Activated CD8-positive, alpha-beta memory T cell treated with anti-CD3 and anti-CD28 coated beads for 48 hours (primary cell): ENCODE measurements at regions not wholly inside any gene's neighbourhood (a gene's known extent, or its start where the extent isn't known, plus 50 kb on each side); places are given as distances from the start of the nearest gene placed in this dataset.

Experiments
- DNase-seq, 3 experiments: peaks; one replicate each; pipeline ENCODE4 v3.0.0-alpha.2; 2020; ENCODE audit warnings: low read depth in 2 of 3, low spot score in 2 of 3

DNA sequence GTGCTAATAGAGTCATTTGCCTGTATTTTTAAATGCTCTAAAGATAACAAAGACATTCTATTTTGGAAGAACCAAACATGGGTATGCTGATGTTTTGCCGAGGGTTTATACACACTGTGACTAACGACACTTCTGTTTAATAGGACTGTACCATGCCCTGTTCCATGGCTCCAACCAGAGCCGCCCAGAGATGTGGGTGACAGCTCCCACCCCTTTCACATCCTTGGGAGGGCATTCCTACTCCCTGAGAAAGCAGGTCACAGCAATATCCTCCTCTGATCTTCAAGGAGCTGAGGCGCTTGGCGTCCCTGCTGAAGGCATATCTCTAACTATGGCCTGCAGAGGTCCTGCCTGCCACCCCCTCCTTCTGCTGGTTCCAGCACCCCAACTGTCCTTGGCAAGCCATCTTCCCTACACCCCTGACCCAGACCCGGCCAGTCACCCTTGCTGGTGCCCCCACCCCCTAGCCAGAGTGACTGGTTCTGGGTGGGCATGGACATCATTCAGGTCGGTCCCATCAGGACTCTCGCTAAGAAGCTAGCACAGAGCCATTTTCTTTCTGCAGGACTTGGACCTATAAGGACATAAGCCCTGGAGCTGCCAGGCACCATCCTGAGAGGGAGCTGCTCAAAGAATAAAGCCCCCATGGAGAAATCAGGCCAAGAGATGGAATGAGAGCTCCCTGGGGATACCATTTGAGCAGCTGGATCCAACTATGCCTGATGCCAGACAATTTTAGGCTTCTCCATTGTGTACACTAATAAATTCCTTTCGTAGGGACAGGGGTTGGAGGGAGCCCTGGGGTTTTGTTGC, 381.3 kb downstream of the CTTN start:
- DNase-seq = no peak

DNA sequence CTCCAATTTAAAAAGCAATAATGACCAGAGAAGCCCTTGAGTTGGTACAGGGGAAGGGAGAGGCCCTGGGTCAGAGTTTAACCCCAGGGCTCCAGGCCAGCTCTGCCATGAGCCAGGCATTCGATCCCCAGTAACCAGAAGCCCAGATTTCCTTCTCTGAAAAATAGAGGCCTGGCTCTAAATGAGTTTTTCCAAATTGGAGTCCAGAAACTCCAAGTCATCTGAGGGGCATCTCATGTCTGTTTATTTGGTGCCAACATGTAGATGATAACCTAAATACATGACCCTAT, 381.9 kb downstream of the CTTN start:
- DNase-seq = no peak

GRCh38 chr11:70782401-70782913, 384.1 kb downstream of the CTTN start:
- no peak for DNase-seq

DNA sequence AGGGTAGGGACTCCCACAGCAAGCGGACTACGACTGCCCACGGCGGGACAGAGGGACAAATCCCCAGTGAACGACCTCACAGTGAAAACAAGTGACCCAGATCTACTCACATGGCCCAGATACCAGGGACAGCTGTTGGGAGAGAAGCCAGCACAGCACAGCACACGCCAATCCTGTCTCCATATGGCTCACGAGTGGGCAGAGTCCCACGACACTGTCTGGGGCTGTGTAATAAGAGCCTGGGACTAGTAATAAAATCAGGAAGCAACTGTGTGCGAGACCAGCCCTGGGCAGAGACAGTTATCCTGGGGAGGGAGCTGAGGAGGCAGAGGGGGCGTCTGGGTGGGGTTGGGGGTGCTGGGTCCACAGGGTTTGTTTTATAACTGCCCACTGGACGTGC, 385.0 kb downstream of the CTTN start:
- no peak for DNase-seq

DNA sequence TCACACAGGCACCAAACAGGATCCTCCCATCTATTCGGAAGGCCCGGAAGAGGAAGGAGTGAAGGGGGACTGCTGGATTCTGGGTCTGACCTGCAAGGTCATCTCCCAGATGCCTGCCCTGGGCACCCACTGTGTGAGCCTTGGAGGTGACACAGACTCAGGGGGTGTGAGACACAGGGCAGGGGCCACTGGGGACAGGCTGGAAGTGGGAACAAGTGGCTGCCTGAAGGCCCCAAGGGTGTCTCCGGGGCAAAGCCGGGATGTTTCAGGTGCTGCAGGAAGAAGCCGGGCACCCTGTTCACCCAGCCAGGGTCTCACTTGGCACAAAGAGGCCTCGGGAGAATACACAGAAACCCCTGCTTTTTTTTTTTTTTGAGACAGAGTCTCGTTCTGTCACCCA, 385.5 kb downstream of the CTTN start:
- no peak for DNase-seq

DNA sequence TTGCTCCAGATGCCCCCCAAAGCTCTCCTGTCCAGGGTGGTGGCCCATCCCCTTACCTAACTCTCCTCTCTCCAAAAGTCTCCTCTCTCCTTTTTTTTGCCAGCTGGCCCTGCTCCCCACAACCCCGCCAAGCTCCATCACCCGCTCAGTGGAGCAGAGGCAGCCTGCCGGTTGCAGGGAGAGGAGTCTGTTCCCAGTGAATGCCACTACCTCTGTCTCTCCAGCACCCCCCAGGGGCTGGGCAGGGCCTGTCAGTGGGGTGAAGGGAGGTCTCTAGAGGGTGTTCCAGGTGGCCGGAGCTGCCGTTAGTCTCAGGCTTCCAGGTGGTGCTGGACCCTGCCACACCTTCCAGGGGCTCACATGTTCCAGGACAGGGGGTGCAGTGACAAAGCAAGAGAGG, 387.0 kb downstream of the CTTN start:
- DNase-seq = no peak

GRCh38 chr11:70786021-70786665, 387.8 kb downstream of the CTTN start:
- DNase-seq = no peak

- no peak for DNase-seq
These were observed 390.1 kb downstream of the CTTN start for GRCh38 chr11:70788248-70789022.

- no peak for DNase-seq
These were observed 392.5 kb downstream of the CTTN start for GRCh38 chr11:70790671-70791300.

DNA sequence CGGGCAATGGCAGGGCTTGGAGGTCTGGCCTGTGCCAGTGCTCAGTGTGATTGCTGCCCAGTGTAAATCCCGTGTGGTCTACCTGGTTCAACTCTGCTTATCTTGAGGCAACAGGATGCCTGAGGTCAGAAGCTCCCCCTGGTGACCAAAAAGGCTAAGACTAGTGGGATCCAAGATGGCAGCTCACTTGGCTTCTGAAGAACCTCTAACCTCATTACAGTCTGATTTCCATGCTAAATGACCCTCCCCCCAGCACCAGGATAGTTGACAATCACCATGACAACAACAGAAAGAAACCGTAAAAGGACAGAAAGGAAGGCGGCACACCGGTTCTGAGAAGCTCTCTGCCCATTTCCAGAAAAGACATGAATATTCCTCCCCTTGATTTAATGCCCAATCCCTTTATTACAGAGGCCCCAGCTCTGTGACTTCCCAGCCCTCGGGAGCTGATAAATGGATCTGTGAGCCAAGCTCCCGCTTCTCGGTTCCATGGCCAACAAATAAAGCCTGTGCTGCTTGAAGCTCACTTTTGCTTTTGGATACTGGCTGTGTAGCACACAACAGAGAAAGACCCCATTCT, 398.4 kb downstream of the CTTN start:
- no peak for DNase-seq

- DNase-seq = no peak
These were observed 400.0 kb downstream of the CTTN start for GRCh38 chr11:70798296-70798695.

- no peak for DNase-seq
These were observed 401.1 kb downstream of the CTTN start for GRCh38 chr11:70799386-70799785.

DNA sequence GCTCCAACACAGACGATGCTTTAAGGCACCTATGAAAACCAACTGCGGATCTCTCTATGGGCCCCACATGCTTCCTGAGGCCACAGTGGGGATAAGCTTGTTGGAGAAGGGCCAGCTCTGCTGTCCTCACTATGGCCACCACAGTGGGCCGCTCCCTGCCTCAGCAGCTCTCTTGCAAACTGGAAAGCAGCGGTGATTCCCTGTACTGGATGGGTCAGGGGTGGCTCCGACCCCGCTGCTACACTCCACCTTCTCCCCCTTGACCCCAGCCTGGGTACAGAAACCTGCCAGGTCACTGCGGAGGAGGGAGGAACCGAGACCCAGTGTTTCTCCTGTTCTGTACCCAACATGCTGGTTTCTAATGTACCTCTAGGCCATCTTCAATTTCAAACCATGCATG, 403.9 kb downstream of the CTTN start:
- no peak for DNase-seq

- DNase-seq = no peak
These were observed 406.0 kb downstream of the CTTN start for GRCh38 chr11:70804139-70804837.

GRCh38 chr11:70805243-70805642, 406.9 kb downstream of the CTTN start:
- no peak for DNase-seq

DNA sequence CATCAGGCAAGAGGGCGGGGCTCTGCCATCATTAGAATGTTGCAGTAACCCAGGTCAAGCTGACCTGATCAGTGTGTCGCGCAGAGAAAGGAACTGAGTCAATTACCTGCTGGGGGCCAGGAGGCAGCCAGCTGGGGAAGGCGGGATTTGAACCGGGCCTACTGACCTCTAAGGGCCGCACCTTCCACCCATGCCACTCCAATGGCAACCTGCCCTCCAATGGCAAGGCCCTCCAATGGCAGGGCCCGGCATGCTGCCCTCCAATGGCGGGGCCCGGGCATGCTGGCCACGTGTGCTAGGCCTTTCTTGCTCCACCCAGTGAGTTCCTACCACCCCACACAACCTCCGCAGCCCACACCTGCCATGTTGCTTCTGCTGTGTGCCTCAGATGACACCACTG, 407.6 kb downstream of the CTTN start:
- no peak for DNase-seq

GRCh38 chr11:70806461-70807194, 408.3 kb downstream of the CTTN start:
- DNase-seq = no peak

DNA sequence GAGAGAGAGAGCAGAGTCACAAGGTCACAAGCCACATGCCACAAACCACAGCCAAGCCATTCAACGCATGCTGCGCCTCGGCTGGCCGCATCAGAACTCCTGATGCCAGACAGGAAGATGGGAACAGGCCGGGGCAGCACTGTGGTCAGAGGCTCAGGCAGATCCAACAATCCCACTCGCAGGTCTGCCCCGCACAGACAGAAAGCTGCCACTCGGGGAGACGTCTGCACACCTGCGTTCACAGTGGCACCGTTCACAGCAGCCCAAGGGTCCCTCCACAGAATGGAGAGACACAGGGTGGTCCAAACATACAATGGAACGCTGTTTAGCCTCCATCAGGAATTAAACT, 408.8 kb downstream of the CTTN start:
- DNase-seq = no peak

DNA sequence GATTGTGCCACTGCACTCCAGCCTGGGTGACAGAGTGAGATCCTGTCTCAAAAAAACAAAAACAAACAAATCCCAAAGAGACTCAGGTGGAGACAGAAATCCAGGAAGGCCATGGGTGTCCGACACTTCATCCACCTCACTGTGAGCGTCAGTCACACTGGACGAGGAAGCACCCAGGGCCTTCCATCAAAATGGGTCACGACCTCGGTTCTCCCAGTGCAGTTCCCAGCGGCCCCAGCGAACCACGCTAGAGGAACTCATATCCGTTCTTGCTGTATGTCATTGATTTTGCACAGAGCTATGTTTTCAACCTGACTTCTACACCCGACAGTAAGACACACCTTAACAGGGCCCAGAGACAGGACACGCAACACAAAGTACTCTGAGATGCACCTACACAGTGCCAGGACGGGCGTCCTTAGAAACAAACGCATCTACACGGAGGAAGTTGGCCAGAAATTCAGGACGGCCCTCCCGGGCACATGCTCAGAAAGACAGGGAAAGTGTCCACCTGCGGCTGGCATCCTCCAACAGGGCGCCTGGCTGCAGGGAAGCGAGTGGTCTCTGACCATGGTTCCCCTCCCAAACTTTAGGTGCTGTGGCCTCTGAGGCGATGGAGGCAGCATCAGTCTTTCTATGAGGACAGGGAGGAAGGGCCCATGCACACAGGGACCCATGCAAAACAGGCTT, 410.5 kb downstream of the CTTN start:
- no peak for DNase-seq
